ENCODE measurements at regions not wholly inside any gene's neighbourhood (a gene's known extent, or its start where the extent isn't known, plus 50 kb on each side); places are given as distances from the start of the nearest gene placed in this dataset.

GRCh38 chr3:53996141-53996874 lies 104.6 kb upstream of the SELENOK start (continued):
- TF ChIP-seq E2F4 (CRISPR knock-in tag; IDR thresholded peaks at IDR 0.05; ENCODE audit: low read depth) (no peak), ZNF695 (CRISPR knock-in tag; IDR thresholded peaks at IDR 0.05) (no peak)

DNA sequence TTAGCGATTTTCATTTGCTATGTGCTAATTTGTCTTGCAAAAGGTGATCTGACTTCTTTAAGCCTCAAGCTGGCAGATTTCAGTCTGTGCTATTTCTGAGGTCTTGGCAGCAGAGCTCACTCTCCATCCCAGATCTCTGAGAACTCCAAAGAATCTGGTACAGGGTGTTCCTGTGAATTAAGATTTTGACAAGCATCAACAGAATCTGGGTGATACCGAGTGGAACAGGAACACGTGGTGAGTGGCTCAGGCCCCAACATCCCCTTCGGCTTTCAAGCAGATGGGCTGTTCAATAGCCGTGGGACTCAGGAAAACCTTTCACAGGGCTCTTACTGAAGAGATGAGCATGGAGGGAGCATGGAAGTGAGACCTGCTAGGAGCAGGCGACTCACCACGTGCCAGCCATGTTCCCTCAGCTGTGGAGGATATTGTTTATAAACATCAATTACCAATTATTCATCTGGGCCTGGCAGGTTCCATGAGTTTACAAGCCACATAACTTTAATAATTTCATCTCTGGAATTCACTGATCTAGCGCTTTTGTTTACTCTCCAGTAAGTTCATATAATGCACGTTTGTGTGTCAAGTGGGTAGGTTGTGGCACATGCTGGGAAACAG lies 103.4 kb upstream of the SELENOK start:
- 0% methylated on average over 9 of the region's 9 CpGs for WGBS (ENCODE audit: insufficient coverage, low coverage, missing lambda C conversion rate)
- no peak for TF ChIP-seq ETV5 (CRISPR knock-in tag; IDR thresholded peaks at IDR 0.05; ENCODE audit: low read depth)
- TF ChIP-seq ARID2 (IDR thresholded peaks at IDR 0.05): no peak
- no peak for TF ChIP-seq ERF (CRISPR knock-in tag; IDR thresholded peaks at IDR 0.05)
- no peak for TF ChIP-seq CGGBP1 (CRISPR knock-in tag; IDR thresholded peaks at IDR 0.05)
- no peak for TF ChIP-seq TEAD4 (IDR thresholded peaks at IDR 0.05; ENCODE audit: low read length)
- TF ChIP-seq TEAD4 (CRISPR knock-in tag; IDR thresholded peaks at IDR 0.05; ENCODE audit: borderline replicate concordance): no peak
- no peak for TF ChIP-seq CEBPB (tag; IDR thresholded peaks at IDR 0.05)
- TF ChIP-seq, protein P1, sequence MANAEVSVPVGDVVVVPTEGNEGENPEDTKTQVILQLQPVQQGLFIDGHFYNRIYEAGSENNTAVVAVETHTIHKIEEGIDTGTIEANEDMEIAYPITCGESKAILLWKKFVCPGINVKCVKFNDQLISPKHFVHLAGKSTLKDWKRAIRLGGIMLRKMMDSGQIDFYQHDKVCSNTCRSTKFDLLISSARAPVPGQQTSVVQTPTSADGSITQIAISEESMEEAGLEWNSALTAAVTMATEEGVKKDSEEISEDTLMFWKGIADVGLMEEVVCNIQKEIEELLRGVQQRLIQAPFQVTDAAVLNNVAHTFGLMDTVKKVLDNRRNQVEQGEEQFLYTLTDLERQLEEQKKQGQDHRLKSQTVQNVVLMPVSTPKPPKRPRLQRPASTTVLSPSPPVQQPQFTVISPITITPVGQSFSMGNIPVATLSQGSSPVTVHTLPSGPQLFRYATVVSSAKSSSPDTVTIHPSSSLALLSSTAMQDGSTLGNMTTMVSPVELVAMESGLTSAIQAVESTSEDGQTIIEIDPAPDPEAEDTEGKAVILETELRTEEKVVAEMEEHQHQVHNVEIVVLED (CRISPR knock-in tag; IDR thresholded peaks at IDR 0.05): no peak
- no peak for TF ChIP-seq ZNF639 (CRISPR knock-in tag; conservative IDR thresholded peaks at IDR 0.05 in 1 of 2, IDR thresholded peaks at IDR 0.05 in 1 of 2)
- no peak for TF ChIP-seq MEIS2 (IDR thresholded peaks at IDR 0.05; ENCODE audit: partially characterized antibody)
- TF ChIP-seq POLR2A (conservative IDR thresholded peaks at IDR 0.05): no peak
- Histone ChIP-seq H3K9me3 (replicated peaks; ENCODE audit: control insufficient read depth, insufficient read depth, low read depth, low read length) (no peaks in the 10 kb centered on the region), H3K9me1 (ENCODE audit: control insufficient read depth, insufficient read depth, low read length) (no peaks in the 10 kb centered on the region), H3K4me3 (no peak overlapping the region), H3K9ac (ENCODE audit: insufficient read depth in 1 of 2, low read depth in 2 of 2, low read length in 2 of 2) (no peak overlapping the region), H4K20me1 (replicated peaks; ENCODE audit: control insufficient read depth, insufficient read depth, low read length) (no peaks in the 10 kb centered on the region), H3K36me3 (ENCODE audit: control insufficient read depth, insufficient read depth, low read length) (no peaks in the 10 kb centered on the region), H3K4me2 (ENCODE audit: insufficient read depth, low read length) (no peak overlapping the region), H3K27me3 (ENCODE audit: control insufficient read depth in 2 of 2, insufficient read depth in 2 of 2, low read length in 2 of 2) (no peaks in the 10 kb centered on the region), H3K79me2 (ENCODE audit: control insufficient read depth, insufficient read depth, low read length) (no peaks in the 10 kb centered on the region), H2AFZ (ENCODE audit: low read depth, low read length) (no peak overlapping the region), H3K27ac (ENCODE audit: extremely low read depth, low read depth, low read length) (no peak overlapping the region), H3K4me1 (replicated peaks in 1 of 2; ENCODE audit: control insufficient read depth in 2 of 2, insufficient read depth in 2 of 2, low read length in 2 of 2) (no peaks in the 10 kb centered on the region)
- DNase-seq (ENCODE audit: extremely low read depth in 1 of 4, low spot score in 3 of 4): no peak
- intact Hi-C loops (cut with micrococcal nuclease): no loop called here
- no peak for ATAC-seq
- no TSS peak for BruUV-seq (replicated peaks)
- in situ Hi-C loops (cut with MboI): no loop called here
- ChIA-PET CTCF (ENCODE audit: low intra/inter-chr PET ratio) (no interaction called here), POLR2A (interaction anchor here (0.7 kb wide), 1 partner anchor 57 kb away, joined by 3 read pairs; no protein-coding TSS in a partner anchor)
- no peak for FAIRE-seq

Data from K562 (cell line).